Esophagus muscularis mucosa (tissue), 4 donors: ENCODE measurements at regions not wholly inside any gene's neighbourhood (a gene's known extent, or its start where the extent isn't known, plus 50 kb on each side); places are given as distances from the start of the nearest gene placed in this dataset.

Experiments
- DNase-seq: peaks from one replicate; pipeline ENCODE4 v3.0.0-alpha.2; 2017; ENCODE audit errors: extremely low spot score
- H3K27ac ChIP-seq, 4 donors: fragments of 200-600 bp; sonication (generic); replicated peaks in 1 of 4; 1 replicate in 3 of 4; 2 replicates in 1 of 4; pipeline ENCODE4 v1.5.1; 2016 to 2019; ENCODE audit warnings: mild to moderate bottlenecking in 1 of 4
- H3K27me3 ChIP-seq, 4 donors: fragments of 200-600 bp; sonication (generic); one replicate each; pipeline versions ENCODE4 v1.5.1 to v1.6.0; 2016 to 2019
- H3K36me3 ChIP-seq, 4 donors: fragments of 200-600 bp; sonication (generic); one replicate each; pipeline ENCODE4 v1.5.1; 2016 to 2019
- H3K4me1 ChIP-seq, 4 donors: fragments of 200-600 bp; sonication (generic); one replicate each; pipeline ENCODE4 v1.5.1; 2016 to 2019
- H3K4me3 ChIP-seq, 4 donors: fragments of 200-600 bp; sonication (generic); 1 replicate in 2 of 4; 2 replicates in 2 of 4; pipeline ENCODE4 v1.5.1; 2016 to 2019; ENCODE audit warnings: mild to moderate bottlenecking in 4 of 4, moderate library complexity in 1 of 4
- H3K9me3 ChIP-seq, 4 donors: fragments of 200-600 bp; sonication (generic); 1 replicate in 3 of 4; 2 replicates in 1 of 4; pipeline ENCODE4 v1.5.1; 2016 to 2019
- CTCF ChIP-seq, 3 experiments: fragments of 200-600 bp in 2 of 3; fragments of 450-650 bp in 1 of 3; sonication (generic) in 2 of 3; IDR thresholded peaks; one replicate each; pipeline ENCODE4 v1.5.1; 2017 to 2019; ENCODE audit warnings: antibody characterized with exemption in 3 of 3, mild to moderate bottlenecking in 2 of 3, moderate library complexity in 1 of 3
- EP300 ChIP-seq: sonication (generic); formaldehyde crosslinking; IDR thresholded peaks from one replicate; pipeline ENCODE4 v1.6.1; 2017; ENCODE audit warnings: antibody characterized with exemption
- POLR2A ChIP-seq: fragments of 450-650 bp; IDR thresholded peaks from one replicate; pipeline ENCODE4 v1.6.1; 2017; ENCODE audit warnings: antibody characterized with exemption, moderate library complexity, mild to moderate bottlenecking, low read depth
- POLR2AphosphoS5 ChIP-seq, 2 donors: sonication (generic); formaldehyde crosslinking; IDR thresholded peaks; one replicate each; pipeline ENCODE4 v1.6.1; 2017; ENCODE audit warnings: antibody characterized with exemption in 2 of 2
- WGBS: methylation state at CpG from one replicate; pipeline ENCODE4 v1.1.5; 2018; 5-methylcytosine and 5-hydroxymethylcytosine counted together
- intact Hi-C: fragments of 100-400 bp; cut with DNase I; formaldehyde crosslinking; loops from one replicate; pipeline ENCODE4 v1.15.1; 2023

- H3K9me3 ChIP-seq = no peaks in the 10 kb centered on the region
- no peak for TF ChIP-seq EP300
- TF ChIP-seq POLR2AphosphoS5 (IDR thresholded peaks at IDR 0.05) = no peak
- TF ChIP-seq POLR2A = no peak
- intact Hi-C loops = no loop called here
- no peaks in the 10 kb centered on the region for H3K4me1 ChIP-seq
- H3K27ac ChIP-seq = no peak overlapping the region
- 68% methylated on average over 4 of the region's 4 CpGs for WGBS
- no peak overlapping the region for H3K4me3 ChIP-seq
- no peaks in the 10 kb centered on the region for H3K36me3 ChIP-seq
- no peak for DNase-seq
- H3K27me3 ChIP-seq = no peaks in the 10 kb centered on the region
These were observed 123.5 kb downstream of the MBD2 start for GRCh38 chr18:54100920-54101470.

- no peaks in the 10 kb centered on the region for H3K4me1 ChIP-seq
- intact Hi-C loops = no loop called here
- no peak overlapping the region for H3K4me3 ChIP-seq
- DNase-seq = no peak
- H3K27ac ChIP-seq = no peak overlapping the region
- WGBS = 93% methylated on average over 2 of the region's 2 CpGs
- no peaks in the 10 kb centered on the region for H3K9me3 ChIP-seq
- no peaks in the 10 kb centered on the region for H3K27me3 ChIP-seq
- TF ChIP-seq CTCF (IDR thresholded peaks at IDR 0.05) (no peak), POLR2A (no peak), POLR2AphosphoS5 (IDR thresholded peaks at IDR 0.05) (no peak), EP300 (no peak)
- no peaks in the 10 kb centered on the region for H3K36me3 ChIP-seq
These were observed 124.0 kb downstream of the MBD2 start for GRCh38 chr18:54100466-54100865.

- H3K36me3 ChIP-seq = no peaks in the 10 kb centered on the region
- TF ChIP-seq CTCF (IDR thresholded peaks at IDR 0.05) (no peak), POLR2AphosphoS5 (IDR thresholded peaks at IDR 0.05) (no peak), POLR2A (no peak), EP300 (no peak)
- no peak overlapping the region for H3K4me3 ChIP-seq
- intact Hi-C loops = no loop called here
- H3K27ac ChIP-seq = no peak overlapping the region
- WGBS = 91% methylated on average over 4 of the region's 4 CpGs
- H3K9me3 ChIP-seq = no peaks in the 10 kb centered on the region
- H3K27me3 ChIP-seq = no peaks in the 10 kb centered on the region
- no peak for DNase-seq
- peaks cover 0 to 2% (median 0%) of the 10 kb centered on the region in 4 donors for H3K4me1 ChIP-seq
These were observed 130.0 kb downstream of the MBD2 start for GRCh38 chr18:54094474-54094873.

GRCh38 chr18:54090856-54091255, 133.6 kb downstream of the MBD2 start:
- Histone ChIP-seq H3K27ac (no peak overlapping the region), H3K27me3 (no peaks in the 10 kb centered on the region), H3K4me3 (no peak overlapping the region), H3K9me3 (no peaks in the 10 kb centered on the region), H3K4me1 (peaks cover 0 to 4% (median 0%) of the 10 kb centered on the region in 4 donors), H3K36me3 (no peaks in the 10 kb centered on the region)
- intact Hi-C loops = no loop called here
- TF ChIP-seq POLR2AphosphoS5 (IDR thresholded peaks at IDR 0.05) = no peak
- no peak for TF ChIP-seq CTCF (IDR thresholded peaks at IDR 0.05)
- TF ChIP-seq POLR2A = no peak
- TF ChIP-seq EP300 = no peak
- no peak for DNase-seq
- 60% methylated on average over 2 of the region's 2 CpGs for WGBS

- TF ChIP-seq POLR2AphosphoS5 (IDR thresholded peaks at IDR 0.05) (no peak), POLR2A (no peak), EP300 (no peak), CTCF (IDR thresholded peaks at IDR 0.05) (no peak)
- no peaks in the 10 kb centered on the region for H3K36me3 ChIP-seq
These were observed 134.6 kb downstream of the MBD2 start for GRCh38 chr18:54089749-54090459.

More at GRCh38 chr18:54089749-54090459, 134.6 kb downstream of the MBD2 start:
- 65% methylated on average over 2 of the region's 2 CpGs for WGBS
- no peaks in the 10 kb centered on the region for H3K9me3 ChIP-seq
- DNase-seq = no peak
- intact Hi-C loops = no loop called here
- no peaks in the 10 kb centered on the region for H3K27me3 ChIP-seq
- peaks cover 0 to 4% (median 0%) of the 10 kb centered on the region in 4 donors for H3K4me1 ChIP-seq
- H3K4me3 ChIP-seq = no peak overlapping the region
- no peak overlapping the region for H3K27ac ChIP-seq
